A673 (cell line): ENCODE measurements at regions not wholly inside any gene's neighbourhood (a gene's known extent, or its start where the extent isn't known, plus 50 kb on each side); places are given as distances from the start of the nearest gene placed in this dataset.

ENCODE experiments used
- CTCF ChIP-seq: fragments of 300-800, 200-600 bp; sonication (generic); conservative IDR thresholded peaks from 2 replicates; pipeline ENCODE4 v1.5.1; 2017; ENCODE audit warnings: low read depth, mild to moderate bottlenecking, antibody characterized with exemption, low read length, moderate library complexity, mixed read lengths
- EZH2 ChIP-seq: fragments of 200-600 bp; sonication (generic); IDR thresholded peaks from 2 replicates; pipeline ENCODE4 v1.6.1; 2017; ENCODE audit warnings: borderline replicate concordance, low read depth, mild to moderate bottlenecking, mixed read lengths, antibody characterized with exemption, low read length; ENCODE audit not compliant: poor library complexity, severe bottlenecking

GRCh38 chr2:526918-527317 is 150.3 kb downstream of the TMEM18 start:
- TF ChIP-seq CTCF = no peak
- no peak for TF ChIP-seq EZH2
